Dermis microvascular lymphatic vessel endothelial cell (primary cell): ENCODE measurements at regions not wholly inside any gene's neighbourhood (a gene's known extent, or its start where the extent isn't known, plus 50 kb on each side); places are given as distances from the start of the nearest gene placed in this dataset.
A peak's percentile ranks its signal among the peaks of the same experiment; 100 is the strongest.
"Not testable (repeated sequence)": the region's sequence is repeated elsewhere in the genome, so short reads cannot be mapped to it uniquely, and the experiment has no call there.

Source experiments
- DNase-seq, 2 donors: peaks; one replicate each; pipeline versions ENCODE4 v3.0.0 to v3.0.0-alpha.2; 2010; ENCODE audit warnings: low read depth in 2 of 2

DNA sequence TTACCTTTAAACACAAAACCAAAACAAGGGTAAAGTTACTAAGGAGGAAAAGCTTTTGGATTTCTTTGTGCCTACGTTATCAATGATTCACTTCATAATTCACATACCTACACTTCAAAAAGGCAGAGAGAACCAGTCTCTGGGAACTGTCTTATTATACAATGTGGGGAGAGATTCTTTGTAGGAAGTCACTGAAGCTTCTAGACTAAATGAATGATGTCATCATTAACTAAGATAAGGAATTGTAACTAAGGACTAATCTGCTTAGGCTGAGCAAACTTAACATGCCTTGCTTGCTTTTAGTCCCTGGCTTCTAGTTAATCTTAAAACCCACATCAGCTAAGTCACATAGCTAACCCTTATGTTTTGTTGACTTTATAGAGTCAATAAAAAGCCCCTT is 771.2 kb downstream of the NXPH1 start:
- DNase-seq: no peak

DNA sequence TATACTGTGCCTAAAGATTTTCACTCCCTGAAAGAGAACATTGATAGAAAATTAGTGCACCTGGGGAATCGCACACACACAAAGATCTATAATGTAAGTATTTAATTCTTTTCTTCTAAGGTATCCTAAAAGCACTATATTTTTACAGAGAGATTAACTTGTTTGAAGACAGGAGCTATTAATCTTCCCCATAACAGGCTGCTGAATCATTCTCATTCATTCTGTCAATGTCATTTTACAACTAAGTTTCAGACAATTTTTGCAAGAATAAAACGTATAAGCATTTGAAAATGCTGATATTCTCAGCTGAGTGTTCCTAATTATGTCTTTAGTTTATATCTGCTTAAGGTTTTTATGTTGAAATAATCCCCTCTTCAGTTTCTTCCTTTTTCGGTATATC is 776.7 kb downstream of the NXPH1 start:
- DNase-seq: no peak

DNA sequence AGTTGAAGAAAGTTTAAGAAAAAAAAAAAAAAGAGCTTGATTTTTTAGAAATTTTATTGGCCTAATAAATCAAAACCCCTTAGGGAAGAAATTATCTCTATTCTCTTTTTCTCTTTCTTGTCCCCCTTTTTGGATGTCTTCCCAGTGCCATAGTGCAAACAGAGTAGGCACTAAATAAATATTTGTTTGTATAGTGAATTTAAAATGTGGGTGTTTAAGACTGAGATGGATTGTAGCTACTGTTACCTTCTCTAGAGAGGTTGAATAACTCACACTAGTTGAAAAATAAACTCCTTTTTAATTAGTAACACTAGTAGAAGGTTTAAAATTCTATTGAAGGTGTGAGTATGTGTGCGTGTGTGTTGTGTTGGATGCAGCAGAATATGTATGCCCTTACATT is 783.8 kb downstream of the NXPH1 start:
- DNase-seq: no peak

DNA sequence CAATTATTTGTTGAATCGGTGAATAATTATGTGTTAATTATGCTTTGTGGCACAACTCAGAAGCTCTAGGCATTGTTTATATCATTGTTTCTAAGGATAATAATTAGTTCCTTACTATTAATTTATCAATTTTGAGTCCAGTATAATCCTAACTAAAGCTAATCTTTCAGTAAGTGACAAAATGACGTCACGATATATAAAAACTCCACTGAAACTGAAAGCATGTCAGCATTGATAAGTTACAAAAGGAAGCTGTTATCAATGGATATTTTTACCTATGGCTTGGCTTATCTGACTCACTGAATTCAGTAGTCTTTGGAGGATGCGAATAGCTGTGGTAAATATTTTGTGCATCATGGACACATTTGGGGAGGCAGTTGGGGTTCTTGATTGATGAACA is 793.1 kb downstream of the NXPH1 start:
- DNase-seq: no peak

DNA sequence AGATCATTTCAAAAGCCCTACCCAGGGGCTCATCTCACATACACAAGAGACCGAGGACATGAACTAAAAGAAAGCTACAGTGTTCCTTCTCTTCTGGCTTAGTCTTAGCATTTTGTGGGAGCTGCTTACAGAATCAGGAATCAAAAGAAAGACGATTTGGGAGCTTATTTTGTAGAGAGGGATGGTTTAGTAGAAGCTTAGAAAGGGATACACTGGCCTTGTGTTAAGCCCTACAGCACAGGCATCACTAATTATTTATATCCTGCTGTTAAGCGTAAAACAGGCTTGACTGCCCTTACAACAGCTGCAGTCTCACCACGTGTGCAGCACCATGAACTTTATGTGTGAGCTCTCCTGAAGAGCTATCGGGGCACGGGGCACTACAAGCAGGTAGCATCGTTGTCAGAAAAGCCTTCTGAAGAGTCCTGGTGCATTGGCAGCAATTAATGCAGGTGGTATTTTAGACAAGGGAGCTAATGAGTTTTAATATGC is 798.3 kb downstream of the NXPH1 start:
- no peak for DNase-seq

DNA sequence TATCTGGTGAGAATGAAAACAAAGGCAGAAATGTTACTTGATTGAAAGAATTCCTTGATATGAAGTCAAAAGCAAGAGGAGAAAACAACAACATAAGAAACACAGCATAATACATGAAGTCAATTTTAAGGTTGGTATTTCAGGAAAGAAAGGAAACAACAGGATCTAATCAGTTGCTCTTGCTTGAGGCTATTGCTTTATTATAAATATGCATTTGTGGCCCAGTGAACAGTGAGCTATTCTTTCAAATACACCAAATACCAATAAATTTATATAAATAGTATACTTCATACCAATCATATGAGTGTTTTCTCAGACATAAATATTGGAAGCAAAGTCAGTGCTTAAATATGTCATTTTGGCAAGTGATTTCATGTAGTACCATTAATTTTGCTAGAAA is 806.6 kb downstream of the NXPH1 start:
- no peak for DNase-seq

DNA sequence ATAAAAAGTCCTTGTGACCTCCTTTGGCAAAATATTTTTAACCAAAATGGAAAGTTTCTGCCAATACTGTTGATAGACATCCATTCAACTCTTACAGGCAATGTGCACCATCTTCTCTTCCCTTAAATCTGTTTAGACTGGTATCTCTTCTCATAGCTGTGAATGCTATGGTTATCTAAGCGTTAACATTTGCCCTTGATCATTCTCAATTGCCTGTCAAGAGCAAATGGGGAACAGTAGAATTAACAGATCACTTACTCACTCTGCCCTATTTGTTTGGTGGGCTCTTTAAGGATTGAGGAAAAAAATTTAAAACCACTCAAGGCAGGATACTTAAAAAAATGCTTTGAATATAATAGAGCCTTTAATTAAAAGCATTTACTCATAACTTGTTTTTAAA is 808.4 kb downstream of the NXPH1 start:
- DNase-seq: no peak

DNA sequence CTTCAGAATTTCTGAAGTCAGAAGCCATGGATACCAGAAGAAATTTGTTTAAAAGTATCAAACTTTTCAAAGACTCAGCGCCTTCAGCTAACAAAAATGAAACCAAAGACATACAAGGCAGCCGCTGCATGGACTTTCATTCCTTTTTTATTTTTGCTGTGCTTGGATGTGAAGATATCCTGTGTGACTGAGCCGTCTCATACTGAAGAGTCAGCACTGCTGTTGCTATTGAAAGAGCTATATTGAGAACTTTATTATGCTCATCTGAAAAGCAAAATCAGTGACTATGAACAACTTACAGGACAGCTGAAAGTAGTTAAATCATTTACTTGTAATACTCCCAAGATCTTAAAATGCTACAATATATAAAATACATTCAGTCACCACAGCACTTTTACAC is 809.2 kb downstream of the NXPH1 start:
- no peak for DNase-seq

DNA sequence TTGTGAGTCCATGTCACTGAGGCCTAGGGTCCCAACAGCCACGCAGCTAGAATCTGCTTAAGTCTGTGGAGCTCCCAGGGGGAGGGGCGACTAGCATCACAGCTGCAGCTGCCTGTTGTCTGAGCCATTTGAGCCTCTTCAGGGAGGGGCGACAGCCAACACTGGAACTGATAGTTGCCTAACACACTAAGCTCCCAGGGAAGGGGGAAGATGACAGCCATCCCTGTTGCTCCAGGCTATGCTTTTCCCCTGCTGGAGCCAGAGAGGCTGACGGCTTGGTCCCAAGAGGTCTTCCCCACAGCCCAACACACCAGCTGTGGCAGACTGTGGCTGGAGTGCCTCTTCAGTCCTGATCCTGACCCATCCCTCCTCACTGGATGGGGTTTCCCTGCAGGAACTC is 817.5 kb downstream of the NXPH1 start:
- no peak for DNase-seq

DNA sequence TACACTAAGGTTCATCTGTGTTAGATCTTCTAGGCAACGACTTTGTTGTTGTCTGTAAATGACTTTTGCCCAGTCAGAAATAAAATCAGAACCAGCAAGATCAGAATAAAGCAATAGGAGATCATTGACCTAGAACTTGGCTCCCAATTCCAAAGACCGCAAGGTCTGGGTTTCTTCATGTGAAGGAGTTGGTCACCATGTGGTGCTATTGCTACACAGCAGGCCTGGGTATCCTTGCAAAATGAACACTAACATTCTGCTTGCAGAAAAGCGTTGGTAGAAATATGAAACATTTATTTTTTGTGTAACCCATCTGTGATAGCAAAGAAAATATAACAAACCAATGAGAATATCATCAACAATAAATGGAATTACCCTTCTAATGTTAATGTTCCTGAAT is 831.0 kb downstream of the NXPH1 start:
- DNase-seq: no peak

DNA sequence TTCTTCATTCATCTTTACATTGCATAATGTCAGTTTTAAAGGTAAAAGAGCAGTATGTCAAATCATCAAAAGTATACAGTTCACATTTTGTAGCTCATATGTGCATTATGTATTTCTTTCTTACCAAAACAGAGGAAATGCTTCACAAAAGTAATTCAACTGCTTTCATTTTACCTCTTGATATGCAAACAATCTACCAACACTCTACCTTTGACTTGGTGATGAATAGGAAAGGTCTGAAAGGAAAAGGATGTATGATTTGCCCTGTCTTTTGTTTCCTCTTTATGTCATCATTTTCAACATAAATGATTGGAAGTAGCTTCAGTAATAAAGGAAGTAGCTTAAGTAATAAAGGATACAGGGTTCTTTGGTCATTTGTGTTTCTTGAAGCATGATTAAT is 846.7 kb downstream of the NXPH1 start:
- no peak for DNase-seq

DNA sequence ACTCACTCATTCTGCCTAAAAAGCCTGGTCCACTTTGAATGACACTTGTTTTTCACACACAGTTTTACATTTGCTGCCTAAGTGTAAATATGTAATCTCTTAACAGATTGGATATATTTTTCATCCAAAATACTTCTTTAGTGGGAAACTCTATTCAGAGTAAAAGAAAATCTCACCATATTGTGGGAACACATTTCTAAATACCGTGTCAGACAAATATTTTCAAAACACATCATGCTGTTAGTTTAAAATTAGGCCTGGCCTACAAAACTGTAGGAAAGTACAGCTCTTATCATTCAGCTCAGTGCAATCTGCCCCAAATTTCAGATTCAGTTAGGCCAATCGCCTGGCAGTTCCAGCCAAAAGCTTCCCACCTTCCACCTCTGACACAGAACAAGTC is 849.8 kb downstream of the NXPH1 start:
- DNase-seq: no peak

DNA sequence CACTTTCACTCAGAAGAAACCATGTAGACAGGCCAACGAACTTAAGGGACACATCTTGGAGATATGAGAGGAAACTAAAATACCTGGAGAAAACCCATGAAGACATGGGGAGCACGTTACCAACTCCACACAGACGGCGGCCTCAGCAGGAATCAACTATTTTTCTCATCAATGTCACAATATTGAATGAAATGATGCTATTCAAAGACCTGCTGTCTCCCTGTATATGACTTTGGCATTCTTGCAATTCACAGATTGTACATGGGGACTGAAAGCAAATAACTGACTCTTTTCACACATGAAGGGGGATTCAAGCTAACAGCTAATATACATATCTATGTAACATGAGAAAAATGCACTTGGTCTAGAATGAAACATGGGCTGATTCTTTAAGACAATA is 869.0 kb downstream of the NXPH1 start:
- DNase-seq: no peak

DNA sequence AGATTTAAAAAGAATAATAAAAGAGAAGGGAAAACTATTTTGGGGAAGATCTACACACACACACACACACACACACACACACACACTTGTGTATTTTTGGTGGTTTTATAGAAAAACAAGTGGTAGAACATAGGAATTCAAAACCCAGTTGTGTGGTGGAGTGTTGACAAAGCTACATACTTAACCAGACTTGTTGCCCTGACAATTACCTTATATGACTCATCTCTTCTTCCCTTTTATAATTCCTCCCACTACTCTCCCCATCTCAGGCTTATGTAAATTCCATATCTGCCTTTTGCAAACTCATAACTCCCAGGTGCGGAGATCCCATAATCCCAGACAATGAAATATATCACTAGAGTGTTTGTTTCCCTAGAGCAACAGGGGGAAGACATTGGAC is 873.7 kb downstream of the NXPH1 start:
- DNase-seq: no peak

DNA sequence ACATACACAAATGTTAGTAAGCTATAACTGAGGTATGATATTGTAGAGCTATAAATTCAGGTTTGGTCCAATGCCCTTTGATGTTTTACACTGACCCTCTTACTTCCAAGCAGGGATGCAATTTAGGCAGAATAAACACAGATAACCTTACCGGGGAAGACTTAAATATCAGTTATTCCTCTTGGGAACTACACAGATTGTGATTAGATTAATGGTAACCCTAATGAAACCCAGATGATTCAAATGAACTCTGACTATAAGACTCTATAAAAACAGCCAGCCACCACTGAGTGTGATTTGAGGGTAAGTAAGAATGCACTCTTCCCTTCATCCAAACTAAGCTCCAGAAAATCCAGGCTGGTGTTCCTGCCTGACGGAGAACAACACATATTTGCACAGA is 891.1 kb downstream of the NXPH1 start:
- DNase-seq: no peak

DNA sequence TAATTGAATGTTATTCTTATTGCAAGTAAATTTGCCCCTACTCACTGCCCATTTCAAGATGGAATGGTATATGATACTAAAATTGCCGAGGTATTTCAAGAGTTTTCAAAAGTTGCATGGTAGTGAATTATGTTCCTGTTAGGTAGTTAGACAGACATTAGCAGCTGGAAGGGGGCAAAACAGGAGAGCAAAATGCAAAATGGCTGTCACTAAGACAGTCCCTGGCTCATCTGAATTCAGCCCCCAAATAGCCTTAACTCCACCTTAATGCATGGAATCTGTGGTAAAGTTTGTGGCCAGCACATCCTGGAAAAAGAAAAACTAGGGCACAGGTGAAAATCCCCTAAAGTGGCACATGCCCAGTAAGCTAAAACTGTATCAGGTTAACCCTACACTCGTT is 894.9 kb downstream of the NXPH1 start:
- DNase-seq: no peak

DNA sequence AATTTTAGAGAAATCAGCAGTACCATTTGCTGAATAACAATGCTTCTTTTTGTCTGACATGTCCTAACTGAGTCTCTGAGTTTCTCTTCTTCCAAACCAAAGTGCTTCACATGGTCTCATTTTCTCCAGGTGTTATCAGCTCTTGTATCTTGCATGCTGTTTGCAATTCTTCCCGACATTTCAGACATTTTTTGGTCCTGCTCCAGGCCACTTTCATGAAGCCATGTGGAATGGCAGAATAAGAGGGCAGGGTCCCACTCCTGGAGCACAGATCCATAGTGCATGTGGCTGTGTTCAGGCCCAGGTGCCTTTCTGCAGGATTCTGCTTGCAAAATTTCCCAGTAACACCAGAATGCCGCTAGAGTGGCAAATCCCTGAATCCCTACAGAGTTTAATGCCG is 916.2 kb downstream of the NXPH1 start:
- no peak for DNase-seq

DNA sequence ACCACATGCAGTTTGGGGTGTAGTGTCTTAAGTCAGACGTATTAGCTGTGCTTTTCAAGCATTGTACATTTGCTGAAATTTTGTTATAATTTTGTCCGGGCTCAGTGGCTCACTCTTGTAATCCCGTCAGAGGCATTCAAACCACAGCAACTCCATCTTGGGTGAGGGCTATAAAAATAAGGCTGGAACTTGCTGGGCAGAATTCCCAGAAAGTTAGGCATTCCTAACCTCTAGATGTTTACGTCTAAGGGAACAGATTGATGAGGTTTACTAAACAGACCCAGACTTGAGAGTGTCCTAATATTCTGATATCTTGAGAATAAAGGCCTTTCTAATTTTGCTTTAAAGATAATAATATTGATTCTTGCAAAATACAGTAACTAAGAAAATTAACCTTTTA is 957.8 kb downstream of the NXPH1 start:
- no peak for DNase-seq

DNA sequence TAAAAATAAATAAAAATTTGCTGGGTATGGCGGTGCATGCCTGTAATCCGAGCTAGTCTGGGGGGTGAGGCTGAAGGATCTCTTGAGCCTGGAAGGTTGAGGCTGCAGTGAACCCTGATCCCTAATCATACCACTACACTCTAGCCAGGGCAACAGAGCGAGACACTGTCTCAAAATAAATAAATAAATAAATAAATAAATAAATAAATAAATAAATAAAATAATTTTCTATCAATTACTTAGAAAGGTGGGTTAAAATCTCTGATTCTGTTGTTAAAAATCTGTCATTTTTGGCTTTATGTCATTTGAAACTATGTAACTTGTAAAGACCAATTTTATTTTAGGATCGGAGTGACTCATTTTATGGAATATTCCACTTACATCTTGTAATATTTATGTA is 958.6 kb downstream of the NXPH1 start:
- no peak for DNase-seq

DNA sequence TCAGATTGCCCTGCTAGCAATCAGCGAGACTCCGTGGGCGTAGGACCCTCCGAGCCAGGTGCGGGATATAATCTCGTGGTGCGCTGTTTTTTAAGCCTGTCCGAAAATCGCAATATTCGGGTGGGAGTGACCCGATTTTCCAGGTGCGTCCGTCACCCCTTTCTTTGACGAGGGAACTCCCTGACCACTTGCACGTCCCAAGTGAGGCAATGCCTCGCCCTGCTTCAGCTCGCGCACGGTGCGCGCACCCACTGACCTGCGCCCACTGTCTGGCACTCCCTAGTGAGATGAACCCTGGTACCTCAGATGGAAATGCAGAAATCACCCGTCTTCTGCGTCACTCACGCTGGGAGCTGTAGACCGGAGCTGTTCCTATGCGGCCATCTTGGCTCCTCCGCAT is 971.0 kb downstream of the NXPH1 start:
- not testable (repeated sequence) for DNase-seq

DNA sequence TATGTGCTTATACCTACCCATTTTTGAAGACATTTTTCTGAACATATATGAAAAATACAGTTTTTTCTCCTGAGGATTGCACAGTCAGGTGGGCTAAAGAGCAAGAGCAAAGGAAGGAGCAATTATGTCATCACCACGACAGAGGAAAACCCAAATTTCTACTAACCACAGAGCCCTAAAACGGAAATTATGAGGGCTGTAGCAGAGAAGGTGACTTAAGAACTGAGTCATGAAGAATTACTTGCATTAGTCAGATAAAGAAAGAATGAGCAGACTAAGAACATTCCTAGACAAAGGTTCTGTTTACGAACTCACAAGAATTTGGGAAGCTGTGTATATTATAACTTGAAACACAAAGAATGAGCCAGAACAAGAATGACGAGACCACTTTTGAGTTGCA is 974.4 kb downstream of the NXPH1 start:
- no peak for DNase-seq

DNA sequence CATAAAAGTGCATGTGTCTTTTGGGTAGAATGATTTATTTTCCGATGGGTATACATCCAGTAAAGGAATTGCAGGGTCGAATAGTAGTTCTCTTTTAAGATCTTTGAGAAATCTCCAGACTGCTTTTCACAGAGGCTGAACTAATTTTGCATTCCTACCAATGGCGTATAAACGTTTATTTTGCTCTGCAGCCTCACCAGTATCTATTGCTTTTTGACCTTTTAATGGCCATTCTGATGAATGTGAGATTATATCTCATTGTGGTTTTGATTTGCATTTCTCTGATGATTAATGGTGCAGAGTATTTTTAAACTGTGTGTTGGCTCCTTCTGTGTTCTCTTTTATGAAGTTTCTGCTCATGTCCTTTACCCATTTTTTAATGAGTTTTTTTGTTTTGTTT is 1020.1 kb downstream of the NXPH1 start:
- DNase-seq: no peak

DNA sequence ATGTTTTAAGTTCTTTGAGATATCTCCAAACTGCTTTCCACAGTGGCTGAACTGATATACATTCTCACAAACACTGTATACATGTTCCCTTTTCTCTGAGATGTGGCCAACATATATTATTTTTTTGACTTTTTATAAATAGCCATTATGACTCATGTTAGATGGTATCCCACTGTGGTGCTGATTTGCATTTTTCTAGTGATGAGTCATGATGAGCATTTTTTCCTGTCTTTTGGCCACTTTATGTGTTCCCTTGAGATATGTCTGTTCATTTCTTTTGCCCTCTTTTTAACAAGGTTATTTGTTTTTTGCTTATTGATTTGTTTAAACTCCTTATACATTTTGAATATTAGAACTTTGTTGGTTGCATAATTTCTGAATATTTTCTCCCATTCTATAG is 1055.1 kb downstream of the NXPH1 start:
- DNase-seq: peak in 1 of 2 donors; percentile 30

DNA sequence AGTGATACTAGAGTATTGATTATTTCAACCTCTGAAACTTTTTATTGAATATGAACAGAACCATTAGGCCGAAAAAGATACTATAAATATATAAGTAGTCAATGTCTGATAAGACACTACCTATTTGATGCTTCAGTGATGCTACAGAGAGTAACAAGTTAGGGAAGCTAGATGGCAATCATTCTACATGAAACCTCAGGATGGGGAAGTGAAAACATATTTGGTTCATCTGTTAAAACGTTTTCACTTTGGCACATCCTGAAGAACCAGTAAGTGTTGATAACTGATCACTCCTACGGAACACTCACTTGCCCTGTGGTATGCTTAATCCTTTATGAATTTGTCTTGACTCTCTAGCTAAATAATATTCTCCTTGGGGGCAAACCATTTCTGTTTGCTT is 1064.9 kb downstream of the NXPH1 start:
- no peak for DNase-seq

DNA sequence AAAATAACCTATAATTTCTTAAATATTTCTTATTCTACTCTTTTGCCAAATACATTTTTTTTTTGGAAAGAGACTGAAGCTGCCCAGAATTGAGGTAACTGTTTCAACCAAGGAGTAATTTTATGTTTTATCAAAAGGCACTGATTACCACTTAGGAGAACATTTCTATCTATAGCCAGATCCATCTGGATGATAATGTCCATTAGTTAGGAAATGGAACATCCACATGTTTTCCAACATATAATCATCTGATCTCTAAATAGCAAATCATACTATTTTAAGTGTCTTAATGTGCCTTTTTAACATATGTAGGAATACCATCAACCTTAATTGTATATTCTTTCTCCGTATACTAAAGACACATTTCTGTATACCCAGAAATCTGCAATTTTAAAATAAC is 1068.9 kb downstream of the NXPH1 start:
- DNase-seq: no peak
